HG02938 (cell line): ENCODE measurements at regions not wholly inside any gene's neighbourhood (a gene's known extent, or its start where the extent isn't known, plus 50 kb on each side); places are given as distances from the start of the nearest gene placed in this dataset.

Experiments
- ATAC-seq: cut with Tn5 transposase; IDR thresholded peaks from one replicate; pipeline ENCODE4 v1.9.1; 2021; ENCODE audit warnings: mild to moderate bottlenecking, moderate library complexity; ENCODE audit not compliant: unreplicated experiment

GRCh38 chr5:105803431-105803830 lies 1867.3 kb downstream of the EFNA5 start:
- ATAC-seq: no peak

- ATAC-seq: no peak
Observed at GRCh38 chr5:105794578-105794977, 1876.2 kb downstream of the EFNA5 start.

- no peak for ATAC-seq
Observed at GRCh38 chr5:105789246-105789645, 1881.5 kb downstream of the EFNA5 start.

GRCh38 chr5:105783811-105784210 lies 1886.9 kb downstream of the EFNA5 start:
- no peak for ATAC-seq

GRCh38 chr5:105782501-105782900 lies 1888.2 kb downstream of the EFNA5 start:
- no peak for ATAC-seq

GRCh38 chr5:105773241-105773640 lies 1897.5 kb downstream of the EFNA5 start:
- no peak for ATAC-seq

- ATAC-seq: no peak
Observed at GRCh38 chr5:105767267-105767666, 1903.5 kb downstream of the EFNA5 start.

- no peak for ATAC-seq
Observed at GRCh38 chr5:105762728-105763127, 1908.0 kb downstream of the EFNA5 start.

- ATAC-seq: no peak
Observed at GRCh38 chr5:105754056-105754455, 1916.7 kb downstream of the EFNA5 start.

- ATAC-seq: no peak
Observed at GRCh38 chr5:105752801-105753200, 1917.9 kb downstream of the EFNA5 start.

- ATAC-seq: no peak
Observed at GRCh38 chr5:105751908-105752307, 1918.8 kb downstream of the EFNA5 start.

- ATAC-seq: no peak
Observed at GRCh38 chr5:105745111-105745510, 1925.6 kb downstream of the EFNA5 start.

GRCh38 chr5:105740242-105740641 lies 1930.5 kb downstream of the EFNA5 start:
- ATAC-seq: no peak

- no peak for ATAC-seq
Observed at GRCh38 chr5:105739732-105740131, 1931.0 kb downstream of the EFNA5 start.

GRCh38 chr5:105735704-105736103 lies 1935.0 kb downstream of the EFNA5 start:
- ATAC-seq: no peak

GRCh38 chr5:105730982-105731381 lies 1939.8 kb downstream of the EFNA5 start:
- ATAC-seq: no peak

- ATAC-seq: no peak
Observed at GRCh38 chr5:105726093-105726492, 1944.6 kb downstream of the EFNA5 start.

GRCh38 chr5:105708442-105708841 lies 1962.3 kb downstream of the EFNA5 start:
- ATAC-seq: no peak

- ATAC-seq: no peak
Observed at GRCh38 chr5:105702323-105702722, 1968.4 kb downstream of the EFNA5 start.

- no peak for ATAC-seq
Observed at GRCh38 chr5:105696440-105696839, 1974.3 kb downstream of the EFNA5 start.

- ATAC-seq: no peak
Observed at GRCh38 chr5:105695941-105696340, 1974.8 kb downstream of the EFNA5 start.

- ATAC-seq: no peak
Observed at GRCh38 chr5:105689596-105689995, 1981.1 kb downstream of the EFNA5 start.

- no peak for ATAC-seq
Observed at GRCh38 chr5:105688227-105688792, 1982.4 kb downstream of the EFNA5 start.
